ENCODE measurements at regions not wholly inside any gene's neighbourhood (a gene's known extent, or its start where the extent isn't known, plus 50 kb on each side); places are given as distances from the start of the nearest gene placed in this dataset.

DNA sequence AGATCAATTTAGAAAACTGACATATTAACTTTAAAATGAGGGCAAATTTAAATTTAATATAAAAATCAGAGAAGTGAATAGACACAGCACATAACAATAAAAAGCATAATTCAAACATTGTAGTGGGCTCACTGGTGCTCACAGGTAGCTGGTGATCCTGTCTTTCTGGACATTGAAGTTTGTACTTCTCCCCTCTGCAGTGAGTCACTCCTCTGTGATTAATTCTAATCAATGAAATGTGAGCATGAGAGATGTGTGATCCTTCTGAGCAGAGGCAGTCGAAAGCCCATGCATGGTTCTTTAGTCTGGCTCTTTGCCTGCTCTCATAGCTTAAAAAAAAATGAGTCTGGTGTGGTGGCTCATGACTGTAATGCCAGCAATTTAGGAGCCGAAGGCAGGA, 59.0 kb upstream of the RERGL start:
- no peak overlapping the region for H3K27ac Mint-ChIP-seq
- no peaks in the 10 kb centered on the region for H3K4me1 Mint-ChIP-seq (ENCODE audit: low read depth)
- no peak overlapping the region for H3K4me3 Mint-ChIP-seq
- H3K9me3 Mint-ChIP-seq, result no peaks in the 10 kb centered on the region
- CTCF ChIA-PET, result no interaction called here
- no peaks in the 10 kb centered on the region for H3K27me3 Mint-ChIP-seq
- POLR2A ChIA-PET, result interaction anchor here (0.6 kb wide), 1 partner anchor 121 kb away, joined by 3 read pairs; no protein-coding TSS in a partner anchor
- no peak for DNase-seq
- no peaks in the 10 kb centered on the region for H3K36me3 Mint-ChIP-seq
- intact Hi-C loops (cut with micrococcal nuclease), result loop anchor here (10.0 kb wide), 1 partner anchor 1036 kb away; no protein-coding TSS in a partner anchor

DNA sequence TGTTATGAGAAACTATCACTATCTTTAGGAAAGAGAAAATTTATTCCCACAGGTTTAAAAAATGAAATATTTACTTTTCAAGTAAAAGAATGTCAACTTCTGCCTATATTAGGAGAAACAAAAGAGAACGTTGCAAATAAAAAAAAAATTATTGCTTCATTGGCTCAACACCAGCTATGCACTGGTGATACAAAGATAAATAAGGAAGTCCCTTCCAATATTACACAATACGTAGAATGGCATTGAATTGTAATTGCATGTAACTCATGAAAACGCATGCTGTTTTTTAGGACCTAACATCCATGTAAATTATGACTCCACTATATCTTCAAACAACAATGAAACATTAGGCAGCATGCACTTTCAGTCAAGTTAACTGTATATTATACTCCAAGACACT, 56.4 kb upstream of the RERGL start:
- H3K4me1 Mint-ChIP-seq (ENCODE audit: low read depth), result no peaks in the 10 kb centered on the region
- CTCF ChIA-PET, result no interaction called here
- H3K9me3 Mint-ChIP-seq, result no peaks in the 10 kb centered on the region
- H3K36me3 Mint-ChIP-seq, result no peaks in the 10 kb centered on the region
- intact Hi-C loops (cut with micrococcal nuclease), result loop anchor here (10.0 kb wide), 1 partner anchor 1038 kb away; no protein-coding TSS in a partner anchor
- no peak overlapping the region for H3K27ac Mint-ChIP-seq
- H3K4me3 Mint-ChIP-seq, result no peak overlapping the region
- DNase-seq, result no peak
- POLR2A ChIA-PET, result no interaction called here
- peaks cover 2% of the 10 kb centered on the region for H3K27me3 Mint-ChIP-seq

DNA sequence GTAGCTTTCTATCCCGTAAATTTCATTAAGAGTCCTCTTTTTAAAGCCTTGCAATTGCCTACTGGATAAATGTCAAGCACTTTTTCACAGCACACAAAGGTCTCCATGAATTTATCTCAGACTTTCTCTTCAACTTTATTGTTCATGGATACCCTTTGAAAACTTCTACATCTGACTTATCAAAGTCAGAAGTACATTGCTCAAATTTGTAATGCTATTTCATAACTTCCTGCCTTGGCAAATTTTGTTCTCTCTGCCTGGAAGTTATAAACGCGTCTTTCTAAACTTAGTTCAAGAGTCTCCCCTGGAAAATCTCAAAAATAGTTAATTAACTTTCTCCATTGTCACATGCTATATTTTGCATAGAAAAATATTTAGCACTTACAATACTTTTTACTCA, 55.9 kb upstream of the RERGL start:
- intact Hi-C loops (cut with micrococcal nuclease), result loop anchor here (10.0 kb wide), 1 partner anchor 1039 kb away; no protein-coding TSS in a partner anchor
- Mint-ChIP-seq H3K9me3 (no peaks in the 10 kb centered on the region), H3K4me3 (no peak overlapping the region), H3K27me3 (peaks cover 2% of the 10 kb centered on the region), H3K4me1 (ENCODE audit: low read depth) (no peaks in the 10 kb centered on the region), H3K36me3 (no peaks in the 10 kb centered on the region), H3K27ac (no peak overlapping the region)
- CTCF ChIA-PET, result no interaction called here
- DNase-seq, result no peak
- POLR2A ChIA-PET, result no interaction called here

DNA sequence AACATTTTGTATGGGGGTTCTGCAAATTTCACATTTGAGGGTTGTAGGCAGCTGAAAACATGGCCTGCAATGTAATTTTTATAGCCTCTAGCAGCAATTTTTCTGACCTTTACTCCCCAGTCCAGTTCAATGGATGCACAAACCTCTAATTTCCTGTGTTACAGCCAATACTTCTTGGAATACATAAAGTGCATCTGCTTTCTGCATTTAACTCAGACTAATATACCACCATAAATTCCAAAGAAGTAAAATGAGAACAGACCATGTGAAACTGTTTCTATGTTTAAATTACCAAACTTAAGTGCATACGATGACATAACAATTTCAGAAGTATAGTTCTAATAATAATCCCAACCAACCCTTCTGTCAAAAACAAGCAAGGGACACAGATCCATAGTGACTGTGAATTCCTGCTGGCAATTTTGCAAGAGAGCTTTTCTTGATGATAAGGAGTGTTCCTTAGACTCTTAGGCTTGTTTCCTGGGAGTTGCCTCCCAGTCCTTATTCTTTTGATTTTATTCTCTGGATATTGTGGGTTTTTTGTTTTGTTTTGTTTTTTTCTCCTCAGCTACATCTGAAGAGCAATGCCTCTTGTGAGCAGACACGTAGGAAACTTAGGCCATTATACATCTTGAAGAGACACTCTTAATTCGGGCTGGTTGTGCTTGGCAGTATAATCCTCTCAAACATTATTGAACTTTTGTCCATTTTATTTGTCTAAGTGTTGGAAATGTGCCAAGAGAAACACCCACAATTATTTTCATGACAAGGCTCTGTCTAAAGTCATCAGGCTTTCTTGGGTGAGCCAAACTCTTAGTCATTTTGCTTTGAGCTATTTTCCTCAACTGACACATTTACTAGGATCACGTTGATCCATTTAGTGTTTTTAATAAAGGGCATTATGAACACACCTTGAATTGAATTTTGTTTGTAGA, 51.3 kb upstream of the RERGL start:
- Mint-ChIP-seq H3K27ac (no peak overlapping the region), H3K4me3 (no peak overlapping the region), H3K9me3 (no peaks in the 10 kb centered on the region), H3K27me3 (peaks cover 2% of the 10 kb centered on the region), H3K36me3 (no peaks in the 10 kb centered on the region), H3K4me1 (ENCODE audit: low read depth) (no peaks in the 10 kb centered on the region)
- ChIA-PET CTCF (interaction anchor here (0.6 to 1.3 kb wide), 3 partner anchors 15 to 1531 kb away, joined by 3 to 4 read pairs (median 3); no protein-coding TSS in a partner anchor), POLR2A (no interaction called here)
- DNase-seq, result no peak
- intact Hi-C loops (cut with micrococcal nuclease), result loop anchor here (5.0 to 10.0 kb wide), 2 partner anchors 81 to 1043 kb away; no protein-coding TSS in a partner anchor

DNA sequence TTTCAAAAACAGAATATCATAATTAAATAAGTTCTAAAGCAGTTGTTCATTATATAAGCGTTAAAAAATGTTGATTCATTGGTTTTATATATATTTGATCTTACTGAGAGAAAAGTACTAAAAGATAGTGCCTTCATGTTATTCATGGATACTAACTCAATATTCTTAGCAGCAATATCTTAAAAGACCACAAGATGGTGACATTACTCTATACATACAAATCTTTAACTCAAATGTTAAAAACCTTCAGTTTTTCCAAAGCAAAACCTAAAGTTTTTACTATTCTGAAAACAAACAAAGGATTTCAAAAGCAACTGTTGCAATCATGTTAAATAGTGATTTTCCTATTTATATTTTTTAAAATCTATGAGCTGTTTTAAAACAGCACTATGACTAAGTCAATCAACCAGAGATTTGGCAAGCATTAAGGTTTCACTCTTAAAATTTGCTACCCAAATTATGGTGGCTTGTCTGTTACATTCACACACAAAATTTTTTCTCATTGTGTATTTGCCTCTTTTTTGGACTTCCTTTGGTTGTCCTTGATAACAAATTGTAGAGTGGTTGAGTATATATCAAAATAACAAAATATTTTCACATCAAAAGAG, 50.1 kb upstream of the RERGL start:
- no peak for DNase-seq
- Mint-ChIP-seq H3K36me3 (no peaks in the 10 kb centered on the region), H3K27me3 (peaks cover 2% of the 10 kb centered on the region), H3K9me3 (no peaks in the 10 kb centered on the region), H3K4me1 (ENCODE audit: low read depth) (no peaks in the 10 kb centered on the region), H3K4me3 (no peak overlapping the region), H3K27ac (no peak overlapping the region)
- POLR2A ChIA-PET, result no interaction called here
- intact Hi-C loops (cut with micrococcal nuclease), result loop anchor here (5.0 to 10.0 kb wide), 2 partner anchors 82 to 1045 kb away; no protein-coding TSS in a partner anchor
- CTCF ChIA-PET, result interaction anchor here (1.0 to 1.2 kb wide), 2 partner anchors 82 to 110 kb away, joined by 3 to 4 read pairs; no protein-coding TSS in a partner anchor
